H1 (cell line): ENCODE measurements at regions not wholly inside any gene's neighbourhood (a gene's known extent, or its start where the extent isn't known, plus 50 kb on each side); places are given as distances from the start of the nearest gene placed in this dataset.

Experiments
- ATF3 ChIP-seq: IDR thresholded peaks from 2 replicates; pipeline ENCODE4 v1.6.1; 2011; ENCODE audit warnings: low read depth, mild to moderate bottlenecking, low read length; ENCODE audit not compliant: insufficient read depth
- CTBP2 ChIP-seq: IDR thresholded peaks from 2 replicates; pipeline ENCODE4 v1.7.0; 2011; ENCODE audit warnings: borderline replicate concordance, mild to moderate bottlenecking, moderate library complexity, mixed read lengths, low read length; ENCODE audit not compliant: insufficient read depth, insufficient read length
- CTCF ChIP-seq, 3 experiments: IDR thresholded peaks; 1 replicate in 2 of 3; 2 replicates in 1 of 3; pipeline versions ENCODE4 v1.5.1 to v1.6.1; 2011; ENCODE audit warnings: low read length in 3 of 3, mild to moderate bottlenecking in 3 of 3, inconsistent platforms in 2 of 3, low read depth in 1 of 3, moderate library complexity in 1 of 3; ENCODE audit not compliant: insufficient read depth in 1 of 3; ENCODE audit errors: control extremely low read depth in 1 of 3
- EGR1 ChIP-seq: IDR thresholded peaks from 2 replicates; pipeline ENCODE4 v1.6.1; 2011; ENCODE audit warnings: low read depth, low read length, borderline replicate concordance
- PHF8 ChIP-seq: fragments of 200-600 bp; sonication (generic); conservative IDR thresholded peaks from 2 replicates; pipeline ENCODE4 v1.7.1; 2012; ENCODE audit warnings: low read depth, mild to moderate bottlenecking, inconsistent platforms, low read length, moderate library complexity
- RAD21 ChIP-seq, 2 experiments: IDR thresholded peaks in 1 of 2; conservative IDR thresholded peaks in 1 of 2; 2 replicates each; pipeline ENCODE4 v1.6.1; 2011; ENCODE audit warnings: low read depth in 2 of 2, low read length in 2 of 2, improper control_type of control experiment in 1 of 2, inconsistent platforms in 1 of 2, mild to moderate bottlenecking in 1 of 2, moderate library complexity in 1 of 2
- RFX5 ChIP-seq: IDR thresholded peaks from 2 replicates; pipeline ENCODE4 v1.6.1; 2011; ENCODE audit warnings: low read depth, low read length, improper control_type of control experiment, borderline replicate concordance
- YY1 ChIP-seq: IDR thresholded peaks from 2 replicates; pipeline ENCODE4 v1.6.1; 2011; ENCODE audit warnings: low read depth, mild to moderate bottlenecking, low read length
- ZNF274 ChIP-seq: IDR thresholded peaks from 2 replicates; pipeline ENCODE4 v1.7.0; 2012; ENCODE audit warnings: low read length, borderline replicate concordance; ENCODE audit errors: extremely low read depth

- TF ChIP-seq CTBP2 (no peak), RAD21 (IDR thresholded peaks at IDR 0.05 in 1 of 2, conservative IDR thresholded peaks at IDR 0.05 in 1 of 2; ENCODE audit: low read depth in 2 of 2, low read length in 2 of 2) (peak in 1 of 2 experiments; percentile 16; a peak in 1 of 4 replicates), PHF8 (no peak), RFX5 (no peak), EGR1 (no peak), ZNF274 (no peak), ATF3 (no peak), CTCF (IDR thresholded peaks at IDR 0.05; ENCODE audit: control extremely low read depth in 1 of 3, insufficient read depth in 1 of 3, low read depth in 1 of 3, low read length in 3 of 3) (no peak; a peak in 1 of 4 replicates), YY1 (0 out of 2 replicates have a peak, but pooled peaks have one; percentile 6)
Measured at GRCh38 chr15:63436872-63437375, 55.3 kb upstream of the CA12 start (continued).
